Esophagus muscularis mucosa (tissue), 4 donors: ENCODE measurements at regions not wholly inside any gene's neighbourhood (a gene's known extent, or its start where the extent isn't known, plus 50 kb on each side); places are given as distances from the start of the nearest gene placed in this dataset.

Experiments
- DNase-seq: peaks from one replicate; pipeline ENCODE4 v3.0.0-alpha.2; 2017; ENCODE audit errors: extremely low spot score
- H3K27ac ChIP-seq, 4 donors: fragments of 200-600 bp; sonication (generic); replicated peaks in 1 of 4; 1 replicate in 3 of 4; 2 replicates in 1 of 4; pipeline ENCODE4 v1.5.1; 2016 to 2019; ENCODE audit warnings: mild to moderate bottlenecking in 1 of 4
- H3K27me3 ChIP-seq, 4 donors: fragments of 200-600 bp; sonication (generic); one replicate each; pipeline versions ENCODE4 v1.5.1 to v1.6.0; 2016 to 2019
- H3K36me3 ChIP-seq, 4 donors: fragments of 200-600 bp; sonication (generic); one replicate each; pipeline ENCODE4 v1.5.1; 2016 to 2019
- H3K4me1 ChIP-seq, 4 donors: fragments of 200-600 bp; sonication (generic); one replicate each; pipeline ENCODE4 v1.5.1; 2016 to 2019
- H3K4me3 ChIP-seq, 4 donors: fragments of 200-600 bp; sonication (generic); 1 replicate in 2 of 4; 2 replicates in 2 of 4; pipeline ENCODE4 v1.5.1; 2016 to 2019; ENCODE audit warnings: mild to moderate bottlenecking in 4 of 4, moderate library complexity in 1 of 4
- H3K9me3 ChIP-seq, 4 donors: fragments of 200-600 bp; sonication (generic); 1 replicate in 3 of 4; 2 replicates in 1 of 4; pipeline ENCODE4 v1.5.1; 2016 to 2019
- CTCF ChIP-seq, 3 experiments: fragments of 200-600 bp in 2 of 3; fragments of 450-650 bp in 1 of 3; sonication (generic) in 2 of 3; IDR thresholded peaks; one replicate each; pipeline ENCODE4 v1.5.1; 2017 to 2019; ENCODE audit warnings: antibody characterized with exemption in 3 of 3, mild to moderate bottlenecking in 2 of 3, moderate library complexity in 1 of 3
- EP300 ChIP-seq: sonication (generic); formaldehyde crosslinking; IDR thresholded peaks from one replicate; pipeline ENCODE4 v1.6.1; 2017; ENCODE audit warnings: antibody characterized with exemption
- POLR2A ChIP-seq: fragments of 450-650 bp; IDR thresholded peaks from one replicate; pipeline ENCODE4 v1.6.1; 2017; ENCODE audit warnings: antibody characterized with exemption, moderate library complexity, mild to moderate bottlenecking, low read depth
- POLR2AphosphoS5 ChIP-seq, 2 donors: sonication (generic); formaldehyde crosslinking; IDR thresholded peaks; one replicate each; pipeline ENCODE4 v1.6.1; 2017; ENCODE audit warnings: antibody characterized with exemption in 2 of 2
- WGBS: methylation state at CpG from one replicate; pipeline ENCODE4 v1.1.5; 2018; 5-methylcytosine and 5-hydroxymethylcytosine counted together
- intact Hi-C: fragments of 100-400 bp; cut with DNase I; formaldehyde crosslinking; loops from one replicate; pipeline ENCODE4 v1.15.1; 2023

- Histone ChIP-seq H3K4me3 (no peak overlapping the region), H3K9me3 (peaks cover 0 to 20% (median 2%) of the 10 kb centered on the region in 4 donors), H3K27me3 (peaks cover 0 to 49% (median 0%) of the 10 kb centered on the region in 4 donors), H3K36me3 (no peaks in the 10 kb centered on the region), H3K27ac (no peak overlapping the region), H3K4me1 (no peaks in the 10 kb centered on the region)
- no peak for DNase-seq
- 92% methylated on average over 7 of the region's 9 CpGs for WGBS
- TF ChIP-seq POLR2A (no peak), CTCF (IDR thresholded peaks at IDR 0.05) (no peak), EP300 (no peak), POLR2AphosphoS5 (IDR thresholded peaks at IDR 0.05) (no peak)
- intact Hi-C loops = no loop called here
Measured at GRCh38 chr22:49694462-49695260, 133.0 kb downstream of the BRD1 start.

GRCh38 chr22:49693848-49694247 lies 133.8 kb downstream of the BRD1 start:
- Histone ChIP-seq H3K4me1 (no peaks in the 10 kb centered on the region), H3K9me3 (peaks cover 0 to 20% (median 2%) of the 10 kb centered on the region in 4 donors), H3K27ac (no peak overlapping the region), H3K4me3 (no peak overlapping the region), H3K27me3 (peaks cover 0 to 57% (median 0%) of the 10 kb centered on the region in 4 donors), H3K36me3 (no peaks in the 10 kb centered on the region)
- TF ChIP-seq POLR2A = no peak
- no peak for TF ChIP-seq EP300
- no peak for TF ChIP-seq CTCF (IDR thresholded peaks at IDR 0.05)
- no peak for TF ChIP-seq POLR2AphosphoS5 (IDR thresholded peaks at IDR 0.05)
- 95% methylated on average over 10 of the region's 10 CpGs for WGBS
- no peak for DNase-seq
- intact Hi-C loops = no loop called here

- no peak overlapping the region for H3K4me3 ChIP-seq
- DNase-seq = no peak
- intact Hi-C loops = no loop called here
- H3K36me3 ChIP-seq = no peaks in the 10 kb centered on the region
- H3K4me1 ChIP-seq = no peaks in the 10 kb centered on the region
- H3K9me3 ChIP-seq = peaks cover 0 to 20% (median 2%) of the 10 kb centered on the region in 4 donors
- 82% methylated on average over 6 of the region's 11 CpGs for WGBS
- TF ChIP-seq EP300 (no peak), POLR2AphosphoS5 (IDR thresholded peaks at IDR 0.05) (no peak), POLR2A (no peak), CTCF (IDR thresholded peaks at IDR 0.05) (no peak)
- peaks cover 0 to 58% (median 0%) of the 10 kb centered on the region in 4 donors for H3K27me3 ChIP-seq
- no peak overlapping the region for H3K27ac ChIP-seq
Measured at GRCh38 chr22:49693416-49693815, 134.3 kb downstream of the BRD1 start.

GRCh38 chr22:49692499-49693225 lies 135.0 kb downstream of the BRD1 start:
- H3K36me3 ChIP-seq = no peaks in the 10 kb centered on the region
- H3K27ac ChIP-seq = no peak overlapping the region
- 71% methylated on average over 4 of the region's 18 CpGs for WGBS
- peaks cover 0 to 62% (median 2%) of the 10 kb centered on the region in 4 donors for H3K27me3 ChIP-seq
- intact Hi-C loops = no loop called here
- no peaks in the 10 kb centered on the region for H3K4me1 ChIP-seq
- no peak for TF ChIP-seq POLR2AphosphoS5 (IDR thresholded peaks at IDR 0.05)
- TF ChIP-seq POLR2A = no peak
- TF ChIP-seq CTCF (IDR thresholded peaks at IDR 0.05) = no peak
- TF ChIP-seq EP300 = no peak
- H3K9me3 ChIP-seq = peaks cover 0 to 19% (median 2%) of the 10 kb centered on the region in 4 donors
- no peak overlapping the region for H3K4me3 ChIP-seq
- DNase-seq = no peak
